Caco-2 (cell line): ENCODE measurements at regions not wholly inside any gene's neighbourhood (a gene's known extent, or its start where the extent isn't known, plus 50 kb on each side); places are given as distances from the start of the nearest gene placed in this dataset.

ENCODE experiments used
- BruUV-seq: library from RNA; stranded (reverse); fragments of 400-500 nt; replicated peaks from 2 replicates; lab custom pipeline; 2021; lab: Mats Ljungman, UMichigan
- CTCF ChIA-PET: fragments of 300-600 bp; sonication (Branson Sonifier 250); formaldehyde crosslinking; loops from one replicate; lab custom pipeline; 2022; ENCODE audit warnings: antibody characterized with exemption; lab: Charles Lee
- POLR2A ChIA-PET: fragments of 300-600 bp; sonication (Branson Sonifier 250); formaldehyde crosslinking; loops from one replicate; lab custom pipeline; 2022; ENCODE audit warnings: antibody characterized with exemption; lab: Charles Lee
- DNase-seq, 2 experiments: peaks; one replicate each; pipeline versions ENCODE4 v3.0.0 to v3.0.0-alpha.2; 2020 to 2022
- H3K27me3 ChIP-seq: replicated peaks from 2 replicates; pipeline ENCODE4 v1.6.0; 2011; ENCODE audit warnings: low read length; ENCODE audit not compliant: control insufficient read depth, insufficient read depth
- H3K36me3 ChIP-seq: 2 replicates; pipeline ENCODE4 v1.5.1; 2011; ENCODE audit warnings: low read length; ENCODE audit not compliant: control insufficient read depth, insufficient read depth
- H3K4me1 ChIP-seq: fragments of 250-450 bp; sonication (Bioruptor Pico); 2 replicates; pipeline ENCODE4 v1.5.1; 2020; ENCODE audit warnings: mild to moderate bottlenecking
- H3K4me3 ChIP-seq: 2 replicates; pipeline ENCODE4 v1.5.1; 2011; ENCODE audit warnings: low read depth, mild to moderate bottlenecking, control low read depth, low read length
- H3K9me3 ChIP-seq: fragments of 250-450 bp; sonication (Bioruptor Pico); 2 replicates; pipeline ENCODE4 v1.5.1; 2020; ENCODE audit warnings: mild to moderate bottlenecking, moderate library complexity
- H3K27ac Mint-ChIP-seq: one replicate; pipeline ENCODE4 v1.8.0; 2022; ENCODE audit warnings: mixed read lengths; ENCODE audit not compliant: unreplicated experiment
- H3K27me3 Mint-ChIP-seq: one replicate; pipeline ENCODE4 v1.8.0; 2022; ENCODE audit warnings: mixed read lengths; ENCODE audit not compliant: insufficient read depth, unreplicated experiment
- H3K36me3 Mint-ChIP-seq: one replicate; pipeline ENCODE4 v1.8.0; 2022; ENCODE audit warnings: mild to moderate bottlenecking, mixed read lengths; ENCODE audit not compliant: insufficient read depth, unreplicated experiment
- H3K4me1 Mint-ChIP-seq: one replicate; pipeline ENCODE4 v1.8.0; 2022; ENCODE audit warnings: low read depth, mixed read lengths; ENCODE audit not compliant: unreplicated experiment
- H3K4me3 Mint-ChIP-seq: one replicate; pipeline ENCODE4 v1.8.0; 2022; ENCODE audit warnings: mild to moderate bottlenecking, moderate library complexity, mixed read lengths; ENCODE audit not compliant: unreplicated experiment
- H3K9me3 Mint-ChIP-seq: one replicate; pipeline ENCODE4 v1.8.0; 2022; ENCODE audit warnings: mixed read lengths; ENCODE audit not compliant: unreplicated experiment
- CTCF ChIP-seq, 2 experiments: fragments of 200-600 bp in 1 of 2; IDR thresholded peaks; 1 replicate in 1 of 2; 2 replicates in 1 of 2; pipeline versions ENCODE4 v1.5.1 to v1.8.0; 2011 to 2022; ENCODE audit warnings: antibody characterized with exemption in 1 of 2, control low read depth in 1 of 2, inconsistent platforms in 1 of 2, low read depth in 1 of 2, low read length in 1 of 2, mild to moderate bottlenecking in 1 of 2, moderate library complexity in 1 of 2; ENCODE audit not compliant: insufficient read depth in 1 of 2, severe bottlenecking in 1 of 2, unreplicated experiment in 1 of 2
- intact Hi-C: fragments of 100-400 bp; cut with micrococcal nuclease; formaldehyde crosslinking; loops from one replicate; pipeline ENCODE4 v1.10.0; 2022; ENCODE audit not compliant: unreplicated experiment

GRCh38 chr22:49585461-49586243 lies 242.0 kb downstream of the BRD1 start:
- no peaks in the 10 kb centered on the region for H3K4me1 ChIP-seq
- H3K4me3 ChIP-seq: no peak overlapping the region
- H3K36me3 Mint-ChIP-seq: no peaks in the 10 kb centered on the region
- no peaks in the 10 kb centered on the region for H3K9me3 ChIP-seq
- H3K4me1 Mint-ChIP-seq: no peaks in the 10 kb centered on the region
- intact Hi-C loops: no loop called here
- ChIA-PET POLR2A (no interaction called here), CTCF (no interaction called here)
- no peak for TF ChIP-seq CTCF (IDR thresholded peaks at IDR 0.05; ENCODE audit: insufficient read depth in 1 of 2, low read depth in 1 of 2, low read length in 1 of 2, severe bottlenecking in 1 of 2, unreplicated experiment in 1 of 2)
- peaks cover 9% of the 10 kb centered on the region for H3K27me3 Mint-ChIP-seq
- H3K36me3 ChIP-seq: no peaks in the 10 kb centered on the region
- H3K27me3 ChIP-seq: no peaks in the 10 kb centered on the region; the same call in 1 of the 2 replicates
- peak in 1 of 2 experiments; percentile 26 for DNase-seq
- BruUV-seq: no TSS peak
- no peaks in the 10 kb centered on the region for H3K9me3 Mint-ChIP-seq
- H3K4me3 Mint-ChIP-seq: no peak overlapping the region
- no peak overlapping the region for H3K27ac Mint-ChIP-seq

GRCh38 chr22:49583886-49584505 lies 243.7 kb downstream of the BRD1 start:
- no TSS peak for BruUV-seq
- CTCF ChIA-PET: interaction anchor here (0.6 kb wide), 1 partner anchor 245 kb away, joined by 3 read pairs; no protein-coding TSS in a partner anchor

More at GRCh38 chr22:49583886-49584505, 243.7 kb downstream of the BRD1 start:
- no peak overlapping the region for H3K4me3 ChIP-seq
- no peaks in the 10 kb centered on the region for H3K27me3 ChIP-seq
- peak in 1 of 2 experiments; percentile 8 for DNase-seq
- intact Hi-C loops: no loop called here
- H3K9me3 ChIP-seq: peaks cover 4% of the 10 kb centered on the region; the same call in 1 of the 2 replicates
- Mint-ChIP-seq H3K36me3 (no peaks in the 10 kb centered on the region), H3K27ac (no peak overlapping the region), H3K27me3 (peaks cover 9% of the 10 kb centered on the region), H3K4me3 (no peak overlapping the region), H3K9me3 (no peaks in the 10 kb centered on the region), H3K4me1 (no peaks in the 10 kb centered on the region)
- TF ChIP-seq CTCF (IDR thresholded peaks at IDR 0.05; ENCODE audit: insufficient read depth in 1 of 2, low read depth in 1 of 2, low read length in 1 of 2, severe bottlenecking in 1 of 2, unreplicated experiment in 1 of 2): no peak
- H3K4me1 ChIP-seq: no peaks in the 10 kb centered on the region
- POLR2A ChIA-PET: no interaction called here
- H3K36me3 ChIP-seq: no peaks in the 10 kb centered on the region
